K562 (cell line): ENCODE measurements at regions not wholly inside any gene's neighbourhood (a gene's known extent, or its start where the extent isn't known, plus 50 kb on each side); places are given as distances from the start of the nearest gene placed in this dataset.
A peak's percentile ranks its signal among the peaks of the same experiment; 100 is the strongest.

Source experiments
- HDAC2 ChIP-seq: fragments of 450-650 bp; IDR thresholded peaks from 2 replicates; pipeline ENCODE4 v1.6.1; 2016; ENCODE audit warnings: mild to moderate bottlenecking
- NCOA6 ChIP-seq: fragments of 450-650 bp; IDR thresholded peaks from 2 replicates; pipeline ENCODE4 v1.6.1; 2017; ENCODE audit warnings: mild to moderate bottlenecking
- NFE2 ChIP-seq: IDR thresholded peaks from 2 replicates; pipeline ENCODE4 v1.6.1; 2014; ENCODE audit warnings: antibody characterized with exemption, low read depth
- PML ChIP-seq: IDR thresholded peaks from 2 replicates; pipeline ENCODE4 v1.6.1; 2012; ENCODE audit warnings: low read length, inconsistent platforms
- PTTG1 ChIP-seq: fragments of 450-650 bp; IDR thresholded peaks from 2 replicates; pipeline ENCODE4 v1.6.1; 2016; ENCODE audit warnings: low read depth, mild to moderate bottlenecking, missing genetic modification characterization, missing compliant biosample characterization
- RUNX1 ChIP-seq: sonication (generic); IDR thresholded peaks from 2 replicates; pipeline ENCODE4 v1.6.1; 2016; ENCODE audit warnings: antibody characterized with exemption, low read depth
- SNRNP70 ChIP-seq: fragments of 200-400 bp; formaldehyde crosslinking; optimal IDR thresholded peaks from 2 replicates; pipeline ENCODE3; 2017; ENCODE audit warnings: low read depth, low read length
- TRIM24 ChIP-seq, 2 experiments: fragments of 450-650 bp; IDR thresholded peaks; 2 replicates each; pipeline ENCODE4 v1.6.1; 2016
- ZBTB7A ChIP-seq: IDR thresholded peaks from 2 replicates; pipeline ENCODE4 v1.6.1; 2011; ENCODE audit warnings: low read depth, mild to moderate bottlenecking, low read length, moderate library complexity, borderline replicate concordance; ENCODE audit not compliant: control insufficient read depth
- ZC3H8 ChIP-seq: fragments of 450-650 bp; IDR thresholded peaks from 2 replicates; pipeline ENCODE4 v1.6.1; 2017
- ZNF551 ChIP-seq: fragments of 250-450 bp; sonication (Bioruptor Pico); IDR thresholded peaks from 2 replicates; pipeline ENCODE4 v1.5.0; 2021; ENCODE audit warnings: mild to moderate bottlenecking, moderate library complexity
- ZNF561 ChIP-seq: fragments of 450-650 bp; formaldehyde crosslinking; conservative IDR thresholded peaks from 2 replicates; pipeline ENCODE4 v1.4.0; 2020; ENCODE audit warnings: mild to moderate bottlenecking, moderate library complexity
- ZNF57 ChIP-seq: fragments of 450-650 bp; formaldehyde crosslinking; IDR thresholded peaks from 2 replicates; pipeline ENCODE4 v1.4.0; 2020; ENCODE audit warnings: mild to moderate bottlenecking, moderate library complexity
- TF ChIP-seq, protein P1 (sequence below): fragments of 200-800 bp; sonication (Bioruptor generic); IDR thresholded peaks from 2 replicates; pipeline ENCODE4 v1.6.1; 2017; ENCODE audit warnings: missing genetic modification characterization, missing compliant biosample characterization
- TF ChIP-seq, protein P2 (sequence below): fragments of 450-650 bp; IDR thresholded peaks from 2 replicates; pipeline ENCODE4 v1.6.1; 2018; ENCODE audit warnings: mild to moderate bottlenecking, low read depth; ENCODE audit not compliant: partially characterized antibody
- TF ChIP-seq, protein P3 (sequence below): fragments of 450-650 bp; IDR thresholded peaks from one replicate; pipeline ENCODE4 v1.6.1; 2018; ENCODE audit warnings: mild to moderate bottlenecking, moderate library complexity; ENCODE audit not compliant: partially characterized antibody
- TF ChIP-seq, protein P4 (sequence below): fragments of 450-650 bp; conservative IDR thresholded peaks from 2 replicates; pipeline ENCODE4 v1.6.1; 2016; ENCODE audit warnings: missing genetic modification characterization, low read depth, mild to moderate bottlenecking, missing compliant biosample characterization, moderate library complexity
- TF ChIP-seq, protein P5 (sequence below): fragments of 250-450 bp; sonication (Bioruptor Pico); IDR thresholded peaks from 2 replicates; pipeline ENCODE4 v1.5.1; 2021; ENCODE audit warnings: mild to moderate bottlenecking
- TF ChIP-seq, protein P6 (sequence below): sonication (generic); formaldehyde crosslinking; IDR thresholded peaks from 2 replicates; pipeline ENCODE4 v1.8.1; 2022; ENCODE audit warnings: missing genetic modification reagents
- TF ChIP-seq, protein P7 (sequence below): fragments of 200-400 bp; formaldehyde crosslinking; IDR thresholded peaks from 2 replicates; pipeline ENCODE4 v1.6.1; 2017; ENCODE audit warnings: mild to moderate bottlenecking, low read depth, low read length, moderate library complexity

DNA sequence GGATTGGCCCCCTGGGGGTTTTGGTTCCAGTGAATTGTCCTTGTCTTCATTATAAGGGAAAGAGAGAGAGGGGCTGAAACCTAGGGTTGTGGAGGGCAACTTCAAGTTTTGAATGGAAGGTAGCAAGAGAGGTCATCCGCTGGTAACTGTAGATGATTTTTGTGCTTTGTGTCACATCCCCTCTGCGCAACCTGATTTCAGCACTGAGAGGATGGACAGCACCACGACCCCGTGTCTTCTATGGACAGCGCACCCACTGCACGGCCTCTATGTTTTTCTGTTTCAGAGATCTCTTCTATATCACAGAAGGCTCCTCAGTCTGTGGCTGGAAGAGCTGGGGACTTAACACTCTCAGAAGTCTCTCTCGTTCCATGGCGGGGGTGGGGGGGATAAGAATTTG lies 127.0 kb upstream of the RPH3A start (continued):
- TF ChIP-seq, protein P1, sequence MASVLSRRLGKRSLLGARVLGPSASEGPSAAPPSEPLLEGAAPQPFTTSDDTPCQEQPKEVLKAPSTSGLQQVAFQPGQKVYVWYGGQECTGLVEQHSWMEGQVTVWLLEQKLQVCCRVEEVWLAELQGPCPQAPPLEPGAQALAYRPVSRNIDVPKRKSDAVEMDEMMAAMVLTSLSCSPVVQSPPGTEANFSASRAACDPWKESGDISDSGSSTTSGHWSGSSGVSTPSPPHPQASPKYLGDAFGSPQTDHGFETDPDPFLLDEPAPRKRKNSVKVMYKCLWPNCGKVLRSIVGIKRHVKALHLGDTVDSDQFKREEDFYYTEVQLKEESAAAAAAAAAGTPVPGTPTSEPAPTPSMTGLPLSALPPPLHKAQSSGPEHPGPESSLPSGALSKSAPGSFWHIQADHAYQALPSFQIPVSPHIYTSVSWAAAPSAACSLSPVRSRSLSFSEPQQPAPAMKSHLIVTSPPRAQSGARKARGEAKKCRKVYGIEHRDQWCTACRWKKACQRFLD (CRISPR knock-in tag) = 0 out of 2 replicates have a peak, but pooled peaks have one; percentile 34
- 0 out of 2 replicates have a peak, but pooled peaks have one; percentile 42 for TF ChIP-seq HDAC2
- TF ChIP-seq RUNX1 = no peak
- no peak for TF ChIP-seq SNRNP70
- TF ChIP-seq NFE2 = no peak
- TF ChIP-seq, protein P2, sequence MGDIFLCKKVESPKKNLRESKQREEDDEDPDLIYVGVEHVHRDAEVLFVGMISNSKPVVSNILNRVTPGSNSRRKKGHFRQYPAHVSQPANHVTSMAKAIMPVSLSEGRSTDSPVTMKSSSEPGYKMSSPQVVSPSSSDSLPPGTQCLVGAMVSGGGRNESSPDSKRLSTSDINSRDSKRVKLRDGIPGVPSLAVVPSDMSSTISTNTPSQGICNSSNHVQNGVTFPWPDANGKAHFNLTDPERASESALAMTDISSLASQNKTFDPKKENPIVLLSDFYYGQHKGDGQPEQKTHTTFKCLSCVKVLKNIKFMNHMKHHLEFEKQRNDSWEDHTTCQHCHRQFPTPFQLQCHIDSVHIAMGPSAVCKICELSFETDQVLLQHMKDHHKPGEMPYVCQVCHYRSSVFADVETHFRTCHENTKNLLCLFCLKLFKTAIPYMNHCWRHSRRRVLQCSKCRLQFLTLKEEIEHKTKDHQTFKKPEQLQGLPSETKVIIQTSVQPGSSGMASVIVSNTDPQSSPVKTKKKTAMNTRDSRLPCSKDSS = no peak
- no peak for TF ChIP-seq ZNF57 (CRISPR knock-in tag)
- TF ChIP-seq, protein P3, sequence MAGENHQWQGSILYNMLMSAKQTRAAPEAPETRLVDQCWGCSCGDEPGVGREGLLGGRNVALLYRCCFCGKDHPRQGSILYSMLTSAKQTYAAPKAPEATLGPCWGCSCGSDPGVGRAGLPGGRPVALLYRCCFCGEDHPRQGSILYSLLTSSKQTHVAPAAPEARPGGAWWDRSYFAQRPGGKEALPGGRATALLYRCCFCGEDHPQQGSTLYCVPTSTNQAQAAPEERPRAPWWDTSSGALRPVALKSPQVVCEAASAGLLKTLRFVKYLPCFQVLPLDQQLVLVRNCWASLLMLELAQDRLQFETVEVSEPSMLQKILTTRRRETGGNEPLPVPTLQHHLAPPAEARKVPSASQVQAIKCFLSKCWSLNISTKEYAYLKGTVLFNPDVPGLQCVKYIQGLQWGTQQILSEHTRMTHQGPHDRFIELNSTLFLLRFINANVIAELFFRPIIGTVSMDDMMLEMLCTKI = no peak
- TF ChIP-seq, protein P4, sequence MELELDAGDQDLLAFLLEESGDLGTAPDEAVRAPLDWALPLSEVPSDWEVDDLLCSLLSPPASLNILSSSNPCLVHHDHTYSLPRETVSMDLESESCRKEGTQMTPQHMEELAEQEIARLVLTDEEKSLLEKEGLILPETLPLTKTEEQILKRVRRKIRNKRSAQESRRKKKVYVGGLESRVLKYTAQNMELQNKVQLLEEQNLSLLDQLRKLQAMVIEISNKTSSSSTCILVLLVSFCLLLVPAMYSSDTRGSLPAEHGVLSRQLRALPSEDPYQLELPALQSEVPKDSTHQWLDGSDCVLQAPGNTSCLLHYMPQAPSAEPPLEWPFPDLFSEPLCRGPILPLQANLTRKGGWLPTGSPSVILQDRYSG (tag) = no peak; the same call in 1 of the 2 replicates
- TF ChIP-seq ZBTB7A = peak; percentile 54; the same call in 1 of the 2 replicates
- no peak for TF ChIP-seq PML
- TF ChIP-seq ZC3H8 = no peak
- TF ChIP-seq, protein P5, sequence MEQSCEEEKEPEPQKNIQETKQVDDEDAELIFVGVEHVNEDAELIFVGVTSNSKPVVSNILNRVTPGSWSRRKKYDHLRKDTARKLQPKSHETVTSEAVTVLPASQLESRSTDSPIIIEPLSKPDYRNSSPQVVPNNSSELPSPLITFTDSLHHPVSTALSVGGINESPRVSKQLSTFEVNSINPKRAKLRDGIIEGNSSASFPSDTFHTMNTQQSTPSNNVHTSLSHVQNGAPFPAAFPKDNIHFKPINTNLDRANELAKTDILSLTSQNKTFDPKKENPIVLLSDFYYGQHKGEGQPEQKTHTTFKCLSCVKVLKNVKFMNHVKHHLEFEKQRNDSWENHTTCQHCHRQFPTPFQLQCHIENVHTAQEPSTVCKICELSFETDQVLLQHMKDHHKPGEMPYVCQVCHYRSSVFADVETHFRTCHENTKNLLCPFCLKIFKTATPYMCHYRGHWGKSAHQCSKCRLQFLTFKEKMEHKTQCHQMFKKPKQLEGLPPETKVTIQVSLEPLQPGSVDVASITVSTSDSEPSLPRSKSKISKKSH (CRISPR knock-in tag) = no peak
- no peak for TF ChIP-seq PTTG1 (tag)
- TF ChIP-seq, protein P6, sequence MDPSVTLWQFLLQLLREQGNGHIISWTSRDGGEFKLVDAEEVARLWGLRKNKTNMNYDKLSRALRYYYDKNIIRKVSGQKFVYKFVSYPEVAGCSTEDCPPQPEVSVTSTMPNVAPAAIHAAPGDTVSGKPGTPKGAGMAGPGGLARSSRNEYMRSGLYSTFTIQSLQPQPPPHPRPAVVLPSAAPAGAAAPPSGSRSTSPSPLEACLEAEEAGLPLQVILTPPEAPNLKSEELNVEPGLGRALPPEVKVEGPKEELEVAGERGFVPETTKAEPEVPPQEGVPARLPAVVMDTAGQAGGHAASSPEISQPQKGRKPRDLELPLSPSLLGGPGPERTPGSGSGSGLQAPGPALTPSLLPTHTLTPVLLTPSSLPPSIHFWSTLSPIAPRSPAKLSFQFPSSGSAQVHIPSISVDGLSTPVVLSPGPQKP (CRISPR knock-in tag) = no peak
- no peak for TF ChIP-seq TRIM24 (IDR thresholded peaks at IDR 0.05)
- TF ChIP-seq, protein P7, sequence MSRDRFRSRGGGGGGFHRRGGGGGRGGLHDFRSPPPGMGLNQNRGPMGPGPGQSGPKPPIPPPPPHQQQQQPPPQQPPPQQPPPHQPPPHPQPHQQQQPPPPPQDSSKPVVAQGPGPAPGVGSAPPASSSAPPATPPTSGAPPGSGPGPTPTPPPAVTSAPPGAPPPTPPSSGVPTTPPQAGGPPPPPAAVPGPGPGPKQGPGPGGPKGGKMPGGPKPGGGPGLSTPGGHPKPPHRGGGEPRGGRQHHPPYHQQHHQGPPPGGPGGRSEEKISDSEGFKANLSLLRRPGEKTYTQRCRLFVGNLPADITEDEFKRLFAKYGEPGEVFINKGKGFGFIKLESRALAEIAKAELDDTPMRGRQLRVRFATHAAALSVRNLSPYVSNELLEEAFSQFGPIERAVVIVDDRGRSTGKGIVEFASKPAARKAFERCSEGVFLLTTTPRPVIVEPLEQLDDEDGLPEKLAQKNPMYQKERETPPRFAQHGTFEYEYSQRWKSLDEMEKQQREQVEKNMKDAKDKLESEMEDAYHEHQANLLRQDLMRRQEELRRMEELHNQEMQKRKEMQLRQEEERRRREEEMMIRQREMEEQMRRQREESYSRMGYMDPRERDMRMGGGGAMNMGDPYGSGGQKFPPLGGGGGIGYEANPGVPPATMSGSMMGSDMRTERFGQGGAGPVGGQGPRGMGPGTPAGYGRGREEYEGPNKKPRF = no peak
- no peak for TF ChIP-seq ZNF551
- 0 out of 2 replicates have a peak, but pooled peaks have one; percentile 27 for TF ChIP-seq NCOA6
- TF ChIP-seq ZNF561 = no peak
